ENCODE measurements at regions not wholly inside any gene's neighbourhood (a gene's known extent, or its start where the extent isn't known, plus 50 kb on each side); places are given as distances from the start of the nearest gene placed in this dataset.

GRCh38 chr9:22392523-22392922 lies 54.1 kb upstream of the DMRTA1 start:
- peaks cover 11% of the 10 kb centered on the region for H3K9me3 Mint-ChIP-seq
- no peak overlapping the region for H3K27ac Mint-ChIP-seq

GRCh38 chr9:22395687-22396141 lies 50.9 kb upstream of the DMRTA1 start:
- no peak overlapping the region for H3K27ac ChIP-seq (ENCODE audit: low read depth, low read length)
- WGBS, 2 experiments (ENCODE audit: insufficient coverage in 1 of 2, insufficient read length in 1 of 2): 92 to 94% methylated on average over 2 of the region's 2 CpGs
- no peak overlapping the region for H3K27ac Mint-ChIP-seq

More at GRCh38 chr9:22392523-22392922, 54.1 kb upstream of the DMRTA1 start:
- Histone ChIP-seq H3K9ac (ENCODE audit: extremely low read depth, low read length, poor library complexity, severe bottlenecking) (no peak overlapping the region), H3K4me1 (ENCODE audit: control insufficient read depth, insufficient read depth, low read length) (peaks cover 13% of the 10 kb centered on the region), H3K9me3 (ENCODE audit: control insufficient read depth, low read length) (peaks cover 17% of the 10 kb centered on the region), H3K27ac (ENCODE audit: low read depth, low read length) (no peak overlapping the region), H3K4me3 (ENCODE audit: low read length) (no peak overlapping the region), H3K36me3 (ENCODE audit: control insufficient read depth, insufficient read depth, low read length) (no peaks in the 10 kb centered on the region), H3K27me3 (ENCODE audit: control insufficient read depth, insufficient read depth, low read length, poor library complexity, severe bottlenecking) (no peaks in the 10 kb centered on the region)
- H3K4me3 Mint-ChIP-seq: no peak overlapping the region
- TF ChIP-seq CTCF (conservative IDR thresholded peaks at IDR 0.05): no peak
- 92% methylated on average over 3 of the region's 3 CpGs; no CpG with 5 or more reads in 1 of the 2 experiments for WGBS, 2 experiments (ENCODE audit: insufficient coverage in 1 of 2, insufficient read length in 1 of 2)
- peaks cover 22% of the 10 kb centered on the region for H3K4me1 Mint-ChIP-seq
- no peak for DNase-seq
- no peaks in the 10 kb centered on the region for H3K27me3 Mint-ChIP-seq (ENCODE audit: insufficient read depth)
- no peaks in the 10 kb centered on the region for H3K36me3 Mint-ChIP-seq (ENCODE audit: low read depth)

More at GRCh38 chr9:22395687-22396141, 50.9 kb upstream of the DMRTA1 start:
- no peak overlapping the region for H3K4me3 Mint-ChIP-seq
- Histone ChIP-seq H3K36me3 (ENCODE audit: control insufficient read depth, insufficient read depth, low read length) (no peaks in the 10 kb centered on the region), H3K27me3 (ENCODE audit: control insufficient read depth, insufficient read depth, low read length, poor library complexity, severe bottlenecking) (no peaks in the 10 kb centered on the region), H3K9me3 (ENCODE audit: control insufficient read depth, low read length) (peaks cover 17% of the 10 kb centered on the region), H3K4me1 (ENCODE audit: control insufficient read depth, insufficient read depth, low read length) (no peaks in the 10 kb centered on the region), H3K4me3 (ENCODE audit: low read length) (peak overlapping the region; percentile 27), H3K9ac (ENCODE audit: extremely low read depth, low read length, poor library complexity, severe bottlenecking) (no peak overlapping the region)
- no peak for DNase-seq
- peaks cover 5% of the 10 kb centered on the region for H3K4me1 Mint-ChIP-seq
- TF ChIP-seq CTCF (conservative IDR thresholded peaks at IDR 0.05): no peak
- H3K9me3 Mint-ChIP-seq: peaks cover 11% of the 10 kb centered on the region
- no peaks in the 10 kb centered on the region for H3K27me3 Mint-ChIP-seq (ENCODE audit: insufficient read depth)
- no peaks in the 10 kb centered on the region for H3K36me3 Mint-ChIP-seq (ENCODE audit: low read depth)

Measured in endodermal cell (in vitro differentiated cells).